IMR-90 (cell line): ENCODE measurements at regions not wholly inside any gene's neighbourhood (a gene's known extent, or its start where the extent isn't known, plus 50 kb on each side); places are given as distances from the start of the nearest gene placed in this dataset.

Source experiments
- CEBPB ChIP-seq: IDR thresholded peaks from 2 replicates; pipeline ENCODE4 v1.6.1; 2012; ENCODE audit warnings: low read depth, low read length, improper control_type of control experiment
- CTCF ChIP-seq: conservative IDR thresholded peaks from 2 replicates; pipeline ENCODE4 v1.5.1; 2012; ENCODE audit warnings: mild to moderate bottlenecking, low read depth, low read length, improper control_type of control experiment
- FOS ChIP-seq: fragments of 150-350 bp; IDR thresholded peaks from 2 replicates; pipeline ENCODE4 v1.6.1; 2016; ENCODE audit warnings: low read depth, low read length
- MAZ ChIP-seq: IDR thresholded peaks from 2 replicates; pipeline ENCODE4 v1.6.1; 2012; ENCODE audit warnings: low read depth, mild to moderate bottlenecking, low read length, improper control_type of control experiment, moderate library complexity, borderline replicate concordance
- POLR2A ChIP-seq: IDR thresholded peaks from 2 replicates; pipeline ENCODE4 v1.6.1; 2012; ENCODE audit warnings: mild to moderate bottlenecking, low read depth, low read length
- RCOR1 ChIP-seq: IDR thresholded peaks from 2 replicates; pipeline ENCODE4 v1.6.1; 2012; ENCODE audit warnings: mild to moderate bottlenecking, low read length, improper control_type of control experiment; ENCODE audit not compliant: insufficient replicate concordance
- RFX5 ChIP-seq: IDR thresholded peaks from 2 replicates; pipeline ENCODE4 v1.8.0; 2012; ENCODE audit warnings: low read depth, mild to moderate bottlenecking, low read length, moderate library complexity

- TF ChIP-seq POLR2A (no peak), CTCF (no peak), CEBPB (no peak), RCOR1 (no peak), FOS (no peak), MAZ (no peak), RFX5 (no peak)
These were observed 321.9 kb downstream of the SETD4 start for GRCh38 chr21:35738347-35738961.
